Tibial artery (tissue), 4 donors: ENCODE measurements at regions not wholly inside any gene's neighbourhood (a gene's known extent, or its start where the extent isn't known, plus 50 kb on each side); places are given as distances from the start of the nearest gene placed in this dataset.

Experiments
- DNase-seq, 2 donors: peaks; one replicate each; pipeline ENCODE4 v3.0.0-alpha.2; 2019
- H3K27ac ChIP-seq, 2 donors: fragments of 200-600 bp; sonication (generic) in 1 of 2; 1 replicate in 1 of 2; 2 replicates in 1 of 2; pipeline ENCODE4 v1.5.1; 2018 to 2019; ENCODE audit warnings: mild to moderate bottlenecking in 1 of 2
- H3K27me3 ChIP-seq, 2 donors: fragments of 200-600 bp; sonication (generic) in 1 of 2; one replicate each; pipeline versions ENCODE4 v1.5.1 to v1.6.0; 2016 to 2019
- H3K36me3 ChIP-seq, 3 donors: fragments of 200-600 bp; sonication (generic) in 2 of 3; one replicate each; pipeline ENCODE4 v1.5.1; 2016 to 2019; ENCODE audit warnings: mild to moderate bottlenecking in 2 of 3
- H3K4me1 ChIP-seq, 4 donors: fragments of 200-600 bp; sonication (generic) in 2 of 4; 1 replicate in 3 of 4; 2 replicates in 1 of 4; pipeline ENCODE4 v1.5.1; 2016 to 2019
- H3K4me3 ChIP-seq, 2 donors: fragments of 200-600 bp; sonication (generic) in 1 of 2; 1 replicate in 1 of 2; 2 replicates in 1 of 2; pipeline ENCODE4 v1.5.1; 2018 to 2019; ENCODE audit warnings: mild to moderate bottlenecking in 2 of 2
- H3K9me3 ChIP-seq, 3 donors: fragments of 200-600 bp; sonication (generic) in 1 of 3; one replicate each; pipeline ENCODE4 v1.5.1; 2016 to 2019
- CTCF ChIP-seq, 2 experiments: fragments of 200-600 bp in 1 of 2; fragments of 450-650 bp in 1 of 2; IDR thresholded peaks; one replicate each; pipeline ENCODE4 v1.5.1; 2017 to 2019; ENCODE audit warnings: antibody characterized with exemption in 2 of 2, mild to moderate bottlenecking in 1 of 2, moderate library complexity in 1 of 2
- intact Hi-C: fragments of 100-400 bp; cut with DNase I; formaldehyde crosslinking; loops from one replicate; pipeline ENCODE4 v1.15.0; 2023; ENCODE audit warnings: low total_unique reads

- DNase-seq: no peak
- intact Hi-C loops: no loop called here
- H3K27ac ChIP-seq: no peak overlapping the region
- TF ChIP-seq CTCF (IDR thresholded peaks at IDR 0.05): no peak
- no peaks in the 10 kb centered on the region for H3K9me3 ChIP-seq
- H3K4me3 ChIP-seq: no peak overlapping the region
- H3K27me3 ChIP-seq: no peaks in the 10 kb centered on the region
- no peaks in the 10 kb centered on the region for H3K36me3 ChIP-seq
- no peaks in the 10 kb centered on the region for H3K4me1 ChIP-seq
Observed at GRCh38 chr10:23897267-23897666, 311.7 kb upstream of the KIAA1217 start.

DNA sequence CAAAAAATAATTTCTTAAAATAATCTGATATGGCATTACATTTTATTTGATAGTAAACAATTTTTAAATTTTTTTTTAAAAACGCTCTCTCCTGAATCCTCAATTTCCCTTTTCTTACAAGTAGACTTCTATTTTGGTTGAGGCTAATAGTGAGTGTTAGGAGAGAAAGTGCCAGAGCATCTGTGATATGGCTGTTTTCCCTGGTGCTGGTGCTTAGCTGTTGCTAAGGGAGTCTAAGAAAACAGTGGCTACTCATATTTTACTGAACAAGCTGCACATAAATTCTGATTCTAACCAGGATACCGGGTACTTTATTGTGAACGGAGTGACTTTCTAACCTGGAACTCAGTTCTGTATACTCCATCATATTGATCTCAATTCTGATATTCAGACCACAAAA is 311.1 kb upstream of the KIAA1217 start:
- no peak overlapping the region for H3K27ac ChIP-seq
- DNase-seq: no peak

GRCh38 chr10:23899166-23899565 is 309.8 kb upstream of the KIAA1217 start:
- Histone ChIP-seq H3K4me1 (no peaks in the 10 kb centered on the region), H3K27ac (no peak overlapping the region), H3K9me3 (no peaks in the 10 kb centered on the region), H3K27me3 (no peaks in the 10 kb centered on the region), H3K4me3 (no peak overlapping the region), H3K36me3 (no peaks in the 10 kb centered on the region)
- no peak for TF ChIP-seq CTCF (IDR thresholded peaks at IDR 0.05)
- intact Hi-C loops: no loop called here
- no peak for DNase-seq

More for the DNA sequence above, 311.1 kb upstream of the KIAA1217 start:
- no peaks in the 10 kb centered on the region for H3K9me3 ChIP-seq
- intact Hi-C loops: no loop called here
- H3K4me1 ChIP-seq: no peaks in the 10 kb centered on the region
- TF ChIP-seq CTCF (IDR thresholded peaks at IDR 0.05): no peak
- H3K36me3 ChIP-seq: no peaks in the 10 kb centered on the region
- no peaks in the 10 kb centered on the region for H3K27me3 ChIP-seq
- H3K4me3 ChIP-seq: no peak overlapping the region

DNA sequence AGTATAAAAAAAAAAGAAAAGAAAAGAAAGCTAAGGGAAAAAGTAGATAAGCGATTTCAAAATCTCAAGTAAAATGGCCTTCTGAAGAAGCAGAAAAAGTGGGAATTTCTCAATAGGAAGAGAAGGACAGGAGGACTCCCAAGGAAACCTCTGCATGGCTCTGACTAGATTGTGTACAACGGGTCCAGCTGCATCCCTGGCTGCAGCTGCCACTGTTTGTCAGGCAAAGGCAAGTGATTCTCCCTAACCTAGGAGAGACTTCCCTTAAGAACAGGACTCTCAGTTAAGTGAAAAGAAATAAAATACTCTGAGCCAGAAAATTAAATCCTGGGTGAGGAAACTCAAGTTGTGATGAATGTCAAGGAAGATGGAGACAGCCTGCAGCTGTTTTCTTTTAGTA is 298.6 kb upstream of the KIAA1217 start:
- Histone ChIP-seq H3K27ac (no peak overlapping the region), H3K36me3 (no peaks in the 10 kb centered on the region), H3K9me3 (no peaks in the 10 kb centered on the region), H3K4me1 (no peaks in the 10 kb centered on the region), H3K4me3 (no peak overlapping the region), H3K27me3 (no peaks in the 10 kb centered on the region)
- intact Hi-C loops: no loop called here
- no peak for DNase-seq
- no peak for TF ChIP-seq CTCF (IDR thresholded peaks at IDR 0.05)

DNA sequence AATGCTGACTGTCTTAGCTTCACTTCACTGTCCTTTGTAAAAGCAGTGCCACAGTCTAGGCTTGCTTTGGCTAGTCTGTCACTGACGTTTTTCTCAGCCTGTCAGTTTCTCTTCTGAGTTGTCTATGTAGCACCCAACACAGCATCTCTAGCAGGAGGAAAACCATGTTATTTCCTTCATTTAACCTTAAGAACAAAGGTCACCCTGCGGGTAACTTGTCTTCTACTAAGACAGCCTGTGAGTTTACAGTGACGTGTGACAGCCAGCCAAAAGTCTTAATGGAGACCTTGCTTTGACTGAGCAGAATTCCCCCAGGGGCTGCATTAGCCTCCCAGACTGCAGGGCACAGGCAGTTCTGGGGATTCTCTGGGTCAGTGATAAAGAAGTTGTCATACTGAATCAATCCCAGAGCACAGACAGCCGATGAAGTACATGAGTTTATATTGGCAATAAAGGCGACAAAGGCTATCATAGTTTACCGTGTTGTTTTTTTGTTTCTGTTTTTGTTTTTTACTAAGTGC is 296.0 kb upstream of the KIAA1217 start:
- H3K4me3 ChIP-seq: no peak overlapping the region
- H3K36me3 ChIP-seq: no peaks in the 10 kb centered on the region
- no peak for TF ChIP-seq CTCF (IDR thresholded peaks at IDR 0.05)
- H3K4me1 ChIP-seq: no peaks in the 10 kb centered on the region
- no peaks in the 10 kb centered on the region for H3K27me3 ChIP-seq
- no peaks in the 10 kb centered on the region for H3K9me3 ChIP-seq
- H3K27ac ChIP-seq: no peak overlapping the region
- intact Hi-C loops: no loop called here
- no peak for DNase-seq

DNA sequence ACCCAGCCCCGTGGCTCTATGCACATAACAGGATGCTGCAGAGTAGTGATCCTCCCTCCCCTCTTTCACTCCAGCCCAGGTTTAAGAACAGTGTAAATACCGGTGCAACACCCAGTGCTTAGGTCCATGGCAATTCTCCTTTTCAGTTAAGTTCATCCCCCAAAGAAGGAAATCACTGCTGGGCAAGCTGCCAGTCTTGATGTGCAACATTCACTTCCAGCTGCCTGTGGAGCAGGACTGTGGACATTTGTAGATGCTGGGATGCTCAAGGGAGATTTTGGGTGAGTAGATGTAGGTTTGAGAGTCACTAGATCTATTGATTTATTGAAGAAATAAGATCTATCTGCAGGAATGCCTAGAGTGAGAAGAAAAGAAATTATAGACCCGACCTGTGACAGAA is 294.3 kb upstream of the KIAA1217 start:
- DNase-seq: no peak
- Histone ChIP-seq H3K27me3 (no peaks in the 10 kb centered on the region), H3K27ac (no peak overlapping the region), H3K9me3 (no peaks in the 10 kb centered on the region), H3K4me3 (no peak overlapping the region), H3K36me3 (no peaks in the 10 kb centered on the region), H3K4me1 (no peaks in the 10 kb centered on the region)
- intact Hi-C loops: no loop called here
- no peak for TF ChIP-seq CTCF (IDR thresholded peaks at IDR 0.05)
